ENCODE measurements at regions not wholly inside any gene's neighbourhood (a gene's known extent, or its start where the extent isn't known, plus 50 kb on each side); places are given as distances from the start of the nearest gene placed in this dataset.

GRCh38 chr4:52317361-52317879 is 266.3 kb downstream of the SPATA18 start:
- Mint-ChIP-seq H3K4me3 (no peak overlapping the region), H3K36me3 (ENCODE audit: insufficient read depth in 2 of 2) (no peaks in the 10 kb centered on the region), H3K27ac (no peak overlapping the region), H3K27me3 (ENCODE audit: low read depth) (no peaks in the 10 kb centered on the region), H3K9me3 (peaks cover 3 to 5% of the 10 kb centered on the region in 2 donors), H3K4me1 (ENCODE audit: low read depth) (no peaks in the 10 kb centered on the region)
- DNase-seq (no peak), ATAC-seq (replicated peaks in 1 of 2) (no peak)

GRCh38 chr4:52317981-52318380 is 266.9 kb downstream of the SPATA18 start:
- H3K9me3 Mint-ChIP-seq, result peaks cover 3 to 5% of the 10 kb centered on the region in 2 donors

GRCh38 chr4:52329894-52330293 is 278.8 kb downstream of the SPATA18 start:
- Mint-ChIP-seq H3K4me3 (no peak overlapping the region), H3K36me3 (ENCODE audit: insufficient read depth in 2 of 2) (peaks cover 0 to 13% of the 10 kb centered on the region in 2 donors), H3K27ac (no peak overlapping the region), H3K4me1 (ENCODE audit: low read depth) (no peaks in the 10 kb centered on the region), H3K9me3 (peaks cover 12 to 14% of the 10 kb centered on the region in 2 donors), H3K27me3 (ENCODE audit: low read depth) (no peaks in the 10 kb centered on the region)
- DNase-seq (no peak), ATAC-seq (replicated peaks in 1 of 2) (no peak)

More at GRCh38 chr4:52317981-52318380, 266.9 kb downstream of the SPATA18 start:
- ATAC-seq (replicated peaks in 1 of 2) (no peak), DNase-seq (no peak)
- Mint-ChIP-seq H3K27ac (no peak overlapping the region), H3K27me3 (ENCODE audit: low read depth) (no peaks in the 10 kb centered on the region), H3K36me3 (ENCODE audit: insufficient read depth in 2 of 2) (peaks cover 0 to 2% of the 10 kb centered on the region in 2 donors), H3K4me3 (no peak overlapping the region), H3K4me1 (ENCODE audit: low read depth) (no peaks in the 10 kb centered on the region)

GRCh38 chr4:52343595-52343994 is 292.5 kb downstream of the SPATA18 start:
- no peak for DNase-seq
- no peak overlapping the region for H3K27ac Mint-ChIP-seq
- H3K27me3 Mint-ChIP-seq (ENCODE audit: low read depth), result peaks cover 6% of the 10 kb centered on the region
- peaks cover 0 to 3% of the 10 kb centered on the region in 2 donors for H3K9me3 Mint-ChIP-seq
- no peaks in the 10 kb centered on the region for H3K4me1 Mint-ChIP-seq (ENCODE audit: low read depth)
- ATAC-seq (replicated peaks in 1 of 2), result no peak
- H3K4me3 Mint-ChIP-seq, result no peak overlapping the region
- H3K36me3 Mint-ChIP-seq (ENCODE audit: insufficient read depth in 2 of 2), result no peaks in the 10 kb centered on the region

GRCh38 chr4:52350926-52351325 is 299.8 kb downstream of the SPATA18 start:
- Mint-ChIP-seq H3K4me1 (ENCODE audit: low read depth) (no peaks in the 10 kb centered on the region), H3K27ac (no peak overlapping the region), H3K4me3 (no peak overlapping the region), H3K36me3 (ENCODE audit: insufficient read depth in 2 of 2) (no peaks in the 10 kb centered on the region), H3K9me3 (peaks cover 0 to 3% of the 10 kb centered on the region in 2 donors), H3K27me3 (ENCODE audit: low read depth) (peaks cover 10% of the 10 kb centered on the region)
- DNase-seq (no peak), ATAC-seq (replicated peaks in 1 of 2) (no peak)

- ATAC-seq (replicated peaks in 1 of 2) (no peak), DNase-seq (no peak)
- Mint-ChIP-seq H3K27ac (no peak overlapping the region), H3K4me1 (ENCODE audit: low read depth) (no peaks in the 10 kb centered on the region), H3K36me3 (ENCODE audit: insufficient read depth in 2 of 2) (no peaks in the 10 kb centered on the region), H3K4me3 (no peak overlapping the region), H3K9me3 (peaks cover 0 to 2% of the 10 kb centered on the region in 2 donors), H3K27me3 (ENCODE audit: low read depth) (no peaks in the 10 kb centered on the region)
Observed at GRCh38 chr4:52358366-52358765, 300.7 kb downstream of the USP46 start.

GRCh38 chr4:52358883-52359321 is 300.2 kb downstream of the USP46 start:
- no peak for DNase-seq
- no peak for ATAC-seq (replicated peaks in 1 of 2)
- no peak overlapping the region for H3K27ac Mint-ChIP-seq
- no peaks in the 10 kb centered on the region for H3K36me3 Mint-ChIP-seq (ENCODE audit: insufficient read depth in 2 of 2)
- H3K4me1 Mint-ChIP-seq (ENCODE audit: low read depth), result no peaks in the 10 kb centered on the region
- no peak overlapping the region for H3K4me3 Mint-ChIP-seq
- H3K27me3 Mint-ChIP-seq (ENCODE audit: low read depth), result no peaks in the 10 kb centered on the region
- no peaks in the 10 kb centered on the region for H3K9me3 Mint-ChIP-seq

GRCh38 chr4:52366191-52366590 is 292.9 kb downstream of the USP46 start:
- DNase-seq, result no peak

GRCh38 chr4:52366621-52367020 is 292.5 kb downstream of the USP46 start:
- H3K36me3 Mint-ChIP-seq (ENCODE audit: insufficient read depth in 2 of 2), result no peaks in the 10 kb centered on the region
- H3K27ac Mint-ChIP-seq, result no peak overlapping the region
- no peaks in the 10 kb centered on the region for H3K27me3 Mint-ChIP-seq (ENCODE audit: low read depth)
- H3K9me3 Mint-ChIP-seq, result no peaks in the 10 kb centered on the region
- DNase-seq (no peak), ATAC-seq (replicated peaks in 1 of 2) (no peak)
- no peaks in the 10 kb centered on the region for H3K4me1 Mint-ChIP-seq (ENCODE audit: low read depth)
- H3K4me3 Mint-ChIP-seq, result no peak overlapping the region

More at GRCh38 chr4:52366191-52366590, 292.9 kb downstream of the USP46 start:
- H3K27me3 Mint-ChIP-seq (ENCODE audit: low read depth), result no peaks in the 10 kb centered on the region
- H3K27ac Mint-ChIP-seq, result no peak overlapping the region
- no peaks in the 10 kb centered on the region for H3K9me3 Mint-ChIP-seq
- no peak overlapping the region for H3K4me3 Mint-ChIP-seq
- no peak for ATAC-seq (replicated peaks in 1 of 2)
- H3K36me3 Mint-ChIP-seq (ENCODE audit: insufficient read depth in 2 of 2), result no peaks in the 10 kb centered on the region
- no peaks in the 10 kb centered on the region for H3K4me1 Mint-ChIP-seq (ENCODE audit: low read depth)

GRCh38 chr4:52367282-52367830 is 291.7 kb downstream of the USP46 start:
- H3K4me1 Mint-ChIP-seq (ENCODE audit: low read depth), result no peaks in the 10 kb centered on the region
- no peaks in the 10 kb centered on the region for H3K9me3 Mint-ChIP-seq
- ATAC-seq (replicated peaks in 1 of 2) (no peak), DNase-seq (no peak)
- H3K36me3 Mint-ChIP-seq (ENCODE audit: insufficient read depth in 2 of 2), result no peaks in the 10 kb centered on the region
- H3K27me3 Mint-ChIP-seq (ENCODE audit: low read depth), result peaks cover 5% of the 10 kb centered on the region
- no peak overlapping the region for H3K27ac Mint-ChIP-seq
- H3K4me3 Mint-ChIP-seq, result no peak overlapping the region

- H3K4me3 Mint-ChIP-seq, result no peak overlapping the region
- DNase-seq (no peak), ATAC-seq (replicated peaks in 1 of 2) (no peak)
- H3K36me3 Mint-ChIP-seq (ENCODE audit: insufficient read depth in 2 of 2), result no peaks in the 10 kb centered on the region
- peaks cover 6% of the 10 kb centered on the region for H3K27me3 Mint-ChIP-seq (ENCODE audit: low read depth)
- no peak overlapping the region for H3K27ac Mint-ChIP-seq
- no peaks in the 10 kb centered on the region for H3K4me1 Mint-ChIP-seq (ENCODE audit: low read depth)
- H3K9me3 Mint-ChIP-seq, result no peaks in the 10 kb centered on the region
Observed at GRCh38 chr4:52368895-52369294, 290.2 kb downstream of the USP46 start.

GRCh38 chr4:52369649-52370048 is 289.5 kb downstream of the USP46 start:
- no peaks in the 10 kb centered on the region for H3K4me1 Mint-ChIP-seq (ENCODE audit: low read depth)
- no peak overlapping the region for H3K4me3 Mint-ChIP-seq
- H3K27me3 Mint-ChIP-seq (ENCODE audit: low read depth), result peaks cover 6% of the 10 kb centered on the region
- DNase-seq (no peak), ATAC-seq (replicated peaks in 1 of 2) (no peak)
- H3K9me3 Mint-ChIP-seq, result no peaks in the 10 kb centered on the region
- no peaks in the 10 kb centered on the region for H3K36me3 Mint-ChIP-seq (ENCODE audit: insufficient read depth in 2 of 2)
- no peak overlapping the region for H3K27ac Mint-ChIP-seq

GRCh38 chr4:52370576-52370975 is 288.5 kb downstream of the USP46 start:
- ATAC-seq (replicated peaks in 1 of 2) (no peak), DNase-seq (no peak)
- H3K27ac Mint-ChIP-seq, result no peak overlapping the region
- peaks cover 6% of the 10 kb centered on the region for H3K27me3 Mint-ChIP-seq (ENCODE audit: low read depth)
- H3K4me1 Mint-ChIP-seq (ENCODE audit: low read depth), result no peaks in the 10 kb centered on the region
- no peaks in the 10 kb centered on the region for H3K36me3 Mint-ChIP-seq (ENCODE audit: insufficient read depth in 2 of 2)
- H3K9me3 Mint-ChIP-seq, result no peaks in the 10 kb centered on the region
- no peak overlapping the region for H3K4me3 Mint-ChIP-seq

- H3K4me3 Mint-ChIP-seq, result no peak overlapping the region
- H3K27ac Mint-ChIP-seq, result no peak overlapping the region
- H3K9me3 Mint-ChIP-seq, result no peaks in the 10 kb centered on the region
- ATAC-seq (replicated peaks in 1 of 2) (no peak), DNase-seq (no peak)
- no peaks in the 10 kb centered on the region for H3K36me3 Mint-ChIP-seq (ENCODE audit: insufficient read depth in 2 of 2)
- no peaks in the 10 kb centered on the region for H3K4me1 Mint-ChIP-seq (ENCODE audit: low read depth)
- H3K27me3 Mint-ChIP-seq (ENCODE audit: low read depth), result peaks cover 6% of the 10 kb centered on the region
Observed at GRCh38 chr4:52371841-52372240, 287.3 kb downstream of the USP46 start.

All from activated T-cell treated with anti-CD3 and anti-CD28 coated beads, Interleukin-2, amount 50 U/mL, for 72 hours (primary cell).